Panc1 (cell line): ENCODE measurements at regions not wholly inside any gene's neighbourhood (a gene's known extent, or its start where the extent isn't known, plus 50 kb on each side); places are given as distances from the start of the nearest gene placed in this dataset.

ENCODE experiments used
- ATAC-seq: fragments of 200-7000 bp; cut with Tn5 transposase; 2 replicates; pipeline ENCODE4 v1.9.1; 2020; ENCODE audit warnings: mild to moderate bottlenecking, moderate library complexity
- BruUV-seq: library from RNA; stranded (reverse); fragments of 400-500 nt; replicated peaks from 2 replicates; lab custom pipeline; 2021; lab: Mats Ljungman, UMichigan
- CTCF ChIA-PET: fragments of 300-600 bp; sonication (Branson Sonifier 250); formaldehyde crosslinking; loops from one replicate; lab custom pipeline; 2022; ENCODE audit warnings: antibody characterized with exemption; lab: Charles Lee
- POLR2A ChIA-PET: fragments of 300-600 bp; sonication (Branson Sonifier 250); formaldehyde crosslinking; loops from one replicate; lab custom pipeline; 2022; ENCODE audit warnings: antibody characterized with exemption; lab: Charles Lee
- DNase-seq: peaks from one replicate; pipeline ENCODE4 v3.0.0-alpha.2; 2010; ENCODE audit warnings: low read depth, low spot score
- H3K27ac ChIP-seq: 2 replicates; pipeline ENCODE4 v1.5.1; 2011; ENCODE audit warnings: mild to moderate bottlenecking, low read length, inconsistent platforms
- H3K27me3 ChIP-seq: fragments of 200-500 bp; sonication (Bioruptor generic); 2 replicates; pipeline ENCODE4 v1.6.0; 2014; ENCODE audit warnings: low read length, inconsistent platforms; ENCODE audit not compliant: control insufficient read depth, insufficient read depth
- H3K36me3 ChIP-seq: fragments of 200-500 bp; sonication (Bioruptor generic); 2 replicates; pipeline ENCODE4 v1.5.1; 2014; ENCODE audit warnings: inconsistent platforms, mild to moderate bottlenecking, low read length, moderate library complexity; ENCODE audit not compliant: control insufficient read depth, insufficient read depth
- H3K4me1 ChIP-seq: 2 replicates; pipeline ENCODE4 v1.5.1; 2011; ENCODE audit warnings: inconsistent platforms, mild to moderate bottlenecking, low read length, moderate library complexity; ENCODE audit not compliant: control insufficient read depth, insufficient read depth
- H3K4me3 ChIP-seq, 2 experiments: 2 replicates each; pipeline ENCODE4 v1.5.1; 2011 to 2012; ENCODE audit warnings: low read depth in 2 of 2, low read length in 2 of 2, mild to moderate bottlenecking in 2 of 2, inconsistent platforms in 1 of 2, moderate library complexity in 1 of 2
- H3K9me3 ChIP-seq: fragments of 200-500 bp; sonication (Bioruptor generic); 2 replicates; pipeline ENCODE4 v1.5.1; 2014; ENCODE audit warnings: low read depth, mild to moderate bottlenecking, inconsistent platforms, low read length, moderate library complexity; ENCODE audit not compliant: control insufficient read depth, insufficient read depth
- CTCF ChIP-seq: fragments of 450-650 bp; IDR thresholded peaks from 2 replicates; pipeline ENCODE4 v1.5.1; 2017; ENCODE audit warnings: mild to moderate bottlenecking
- POLR2AphosphoS5 ChIP-seq: IDR thresholded peaks from 2 replicates; pipeline ENCODE4 v1.6.1; 2012; ENCODE audit warnings: mild to moderate bottlenecking, low read depth, low read length, moderate library complexity
- REST ChIP-seq, 2 experiments: IDR thresholded peaks; 2 replicates each; pipeline ENCODE4 v1.6.1; 2011 to 2012; ENCODE audit warnings: low read depth in 2 of 2, control low read depth in 1 of 2, low read length in 1 of 2, mild to moderate bottlenecking in 1 of 2, moderate library complexity in 1 of 2; ENCODE audit not compliant: insufficient read depth in 1 of 2
- SIN3A ChIP-seq: IDR thresholded peaks from 2 replicates; pipeline ENCODE4 v1.6.1; 2012; ENCODE audit warnings: low read depth, mild to moderate bottlenecking, low read length, moderate library complexity, borderline replicate concordance; ENCODE audit not compliant: insufficient read depth
- TCF7L2 ChIP-seq: IDR thresholded peaks from 2 replicates; pipeline ENCODE4 v1.6.1; 2011; ENCODE audit warnings: mild to moderate bottlenecking, low read depth, low read length, inconsistent platforms
- in situ Hi-C: cut with HindIII; loops from 2 replicates; pipeline ENCODE4 v1.10.0; 2016; ENCODE audit warnings: low sequenced_read_pairs, low pct_unique_long_range_greater_than_20kb
- intact Hi-C: fragments of 100-400 bp; cut with micrococcal nuclease; formaldehyde crosslinking; loops from one replicate; pipeline ENCODE4 v1.10.0; 2022; ENCODE audit not compliant: unreplicated experiment

GRCh38 chr15:29456964-29457363 is 187.3 kb upstream of the NSMCE3 start:
- no TSS peak for BruUV-seq
- ChIA-PET POLR2A (no interaction called here), CTCF (no interaction called here)
- Histone ChIP-seq H3K27ac (no peak overlapping the region), H3K9me3 (no peaks in the 10 kb centered on the region), H3K4me1 (no peaks in the 10 kb centered on the region; the same call in 1 of the 2 replicates), H3K4me3 (no peak overlapping the region), H3K36me3 (no peaks in the 10 kb centered on the region), H3K27me3 (no peaks in the 10 kb centered on the region)
- DNase-seq (no peak), ATAC-seq (no peak)
- intact Hi-C loops (no loop called here), in situ Hi-C loops (no loop called here)
- TF ChIP-seq REST (IDR thresholded peaks at IDR 0.05; ENCODE audit: insufficient read depth in 1 of 2, low read depth in 2 of 2, low read length in 1 of 2) (no peak), CTCF (no peak), SIN3A (no peak), POLR2AphosphoS5 (no peak), TCF7L2 (no peak)

- ATAC-seq, result no peak
- in situ Hi-C loops, result no loop called here
- POLR2A ChIA-PET, result no interaction called here
- DNase-seq, result no peak
- Histone ChIP-seq H3K27me3 (no peaks in the 10 kb centered on the region), H3K27ac (no peak overlapping the region), H3K36me3 (no peaks in the 10 kb centered on the region), H3K9me3 (no peaks in the 10 kb centered on the region), H3K4me1 (no peaks in the 10 kb centered on the region; the same call in 1 of the 2 replicates), H3K4me3 (no peak overlapping the region)
- no TSS peak for BruUV-seq
- TF ChIP-seq POLR2AphosphoS5 (no peak), SIN3A (no peak), REST (IDR thresholded peaks at IDR 0.05; ENCODE audit: insufficient read depth in 1 of 2, low read depth in 2 of 2, low read length in 1 of 2) (no peak), CTCF (no peak), TCF7L2 (no peak)
- intact Hi-C loops, result no loop called here
- CTCF ChIA-PET, result no interaction called here
These were observed 186.6 kb upstream of the NSMCE3 start for GRCh38 chr15:29456255-29456654.
